ENCODE measurements at regions not wholly inside any gene's neighbourhood (a gene's known extent, or its start where the extent isn't known, plus 50 kb on each side); places are given as distances from the start of the nearest gene placed in this dataset.

DNA sequence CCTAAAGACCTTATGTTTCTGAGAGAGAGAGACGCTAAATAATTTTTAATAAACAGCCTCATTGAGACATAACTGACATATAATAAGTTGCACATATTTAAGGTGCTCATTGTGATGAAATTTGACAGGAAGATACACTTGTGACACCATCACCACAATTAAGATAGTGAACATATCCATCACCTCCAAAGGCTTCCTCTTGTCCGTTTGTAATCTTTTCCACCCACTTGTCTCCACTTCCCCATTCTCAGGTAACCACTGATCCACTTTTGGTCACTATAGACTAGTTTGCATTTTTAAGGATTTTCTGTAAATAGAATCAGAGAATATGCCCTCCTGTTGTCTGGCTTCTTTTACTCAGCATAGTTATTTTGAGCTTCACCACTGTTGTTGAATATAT lies 195.1 kb upstream of the WDR11 start:
- POLR2A ChIA-PET, result no interaction called here
- CTCF ChIA-PET, result no interaction called here
- no TSS peak for BruUV-seq (replicated peaks)
- TF ChIP-seq, protein P1, sequence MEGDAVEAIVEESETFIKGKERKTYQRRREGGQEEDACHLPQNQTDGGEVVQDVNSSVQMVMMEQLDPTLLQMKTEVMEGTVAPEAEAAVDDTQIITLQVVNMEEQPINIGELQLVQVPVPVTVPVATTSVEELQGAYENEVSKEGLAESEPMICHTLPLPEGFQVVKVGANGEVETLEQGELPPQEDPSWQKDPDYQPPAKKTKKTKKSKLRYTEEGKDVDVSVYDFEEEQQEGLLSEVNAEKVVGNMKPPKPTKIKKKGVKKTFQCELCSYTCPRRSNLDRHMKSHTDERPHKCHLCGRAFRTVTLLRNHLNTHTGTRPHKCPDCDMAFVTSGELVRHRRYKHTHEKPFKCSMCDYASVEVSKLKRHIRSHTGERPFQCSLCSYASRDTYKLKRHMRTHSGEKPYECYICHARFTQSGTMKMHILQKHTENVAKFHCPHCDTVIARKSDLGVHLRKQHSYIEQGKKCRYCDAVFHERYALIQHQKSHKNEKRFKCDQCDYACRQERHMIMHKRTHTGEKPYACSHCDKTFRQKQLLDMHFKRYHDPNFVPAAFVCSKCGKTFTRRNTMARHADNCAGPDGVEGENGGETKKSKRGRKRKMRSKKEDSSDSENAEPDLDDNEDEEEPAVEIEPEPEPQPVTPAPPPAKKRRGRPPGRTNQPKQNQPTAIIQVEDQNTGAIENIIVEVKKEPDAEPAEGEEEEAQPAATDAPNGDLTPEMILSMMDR (IDR thresholded peaks at IDR 0.05; ENCODE audit: insufficient read depth in 1 of 2, low read depth in 1 of 2, low read length in 1 of 2, severe bottlenecking in 1 of 2, unreplicated experiment in 1 of 2), result no peak
- no peaks in the 10 kb centered on the region for H3K36me3 ChIP-seq (ENCODE audit: control insufficient read depth, insufficient read depth, low read length)
- H3K4me3 Mint-ChIP-seq (ENCODE audit: unreplicated experiment), result no peak overlapping the region
- H3K4me1 Mint-ChIP-seq (ENCODE audit: low read depth, unreplicated experiment), result no peaks in the 10 kb centered on the region
- no peaks in the 10 kb centered on the region for H3K4me1 ChIP-seq
- H3K27ac Mint-ChIP-seq (ENCODE audit: unreplicated experiment), result no peak overlapping the region
- no peaks in the 10 kb centered on the region for H3K36me3 Mint-ChIP-seq (ENCODE audit: insufficient read depth, unreplicated experiment)
- no peak overlapping the region for H3K4me3 ChIP-seq (ENCODE audit: low read depth, low read length)
- H3K9me3 Mint-ChIP-seq (ENCODE audit: unreplicated experiment), result no peaks in the 10 kb centered on the region
- intact Hi-C loops (cut with micrococcal nuclease; ENCODE audit: unreplicated experiment), result no loop called here
- H3K27me3 Mint-ChIP-seq (ENCODE audit: insufficient read depth, unreplicated experiment), result peaks cover 37% of the 10 kb centered on the region
- no peak for DNase-seq
- no peaks in the 10 kb centered on the region; the same call in 1 of the 2 replicates for H3K27me3 ChIP-seq (replicated peaks; ENCODE audit: control insufficient read depth, insufficient read depth, low read length)
- H3K9me3 ChIP-seq, result no peaks in the 10 kb centered on the region

DNA sequence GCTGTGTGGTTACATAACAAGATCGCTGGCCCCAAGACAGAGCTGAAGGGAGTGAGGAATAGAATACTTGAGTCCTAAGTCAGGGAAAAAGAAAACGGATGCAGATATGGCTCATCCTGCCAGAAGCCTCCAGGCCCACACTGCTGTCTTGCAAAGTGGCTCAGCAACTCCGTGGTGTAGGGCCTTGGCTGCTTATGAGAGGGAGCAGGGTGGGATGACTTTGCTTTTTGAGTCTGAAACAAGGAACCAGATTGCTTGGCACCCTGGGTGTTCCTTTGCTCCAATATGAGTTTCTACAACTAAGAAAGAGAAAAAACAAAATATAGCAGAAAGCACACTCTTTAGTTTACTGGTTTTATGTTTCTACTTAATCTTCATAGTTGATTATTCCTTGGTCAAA lies 193.8 kb upstream of the WDR11 start:
- Mint-ChIP-seq H3K36me3 (ENCODE audit: insufficient read depth, unreplicated experiment) (no peaks in the 10 kb centered on the region), H3K9me3 (ENCODE audit: unreplicated experiment) (no peaks in the 10 kb centered on the region), H3K4me3 (ENCODE audit: unreplicated experiment) (no peak overlapping the region), H3K27ac (ENCODE audit: unreplicated experiment) (no peak overlapping the region), H3K4me1 (ENCODE audit: low read depth, unreplicated experiment) (no peaks in the 10 kb centered on the region), H3K27me3 (ENCODE audit: insufficient read depth, unreplicated experiment) (peaks cover 36% of the 10 kb centered on the region)
- no peak overlapping the region for H3K4me3 ChIP-seq (ENCODE audit: low read depth, low read length)
- POLR2A ChIA-PET, result no interaction called here
- intact Hi-C loops (cut with micrococcal nuclease; ENCODE audit: unreplicated experiment), result no loop called here
- DNase-seq, result no peak
- H3K36me3 ChIP-seq (ENCODE audit: control insufficient read depth, insufficient read depth, low read length), result no peaks in the 10 kb centered on the region
- no peaks in the 10 kb centered on the region for H3K4me1 ChIP-seq
- no peaks in the 10 kb centered on the region; the same call in 1 of the 2 replicates for H3K27me3 ChIP-seq (replicated peaks; ENCODE audit: control insufficient read depth, insufficient read depth, low read length)
- no TSS peak for BruUV-seq (replicated peaks)
- H3K9me3 ChIP-seq, result no peaks in the 10 kb centered on the region
- CTCF ChIA-PET, result no interaction called here
- TF ChIP-seq, protein P1 (IDR thresholded peaks at IDR 0.05; ENCODE audit: insufficient read depth in 1 of 2, low read depth in 1 of 2, low read length in 1 of 2, severe bottlenecking in 1 of 2, unreplicated experiment in 1 of 2), result no peak

DNA sequence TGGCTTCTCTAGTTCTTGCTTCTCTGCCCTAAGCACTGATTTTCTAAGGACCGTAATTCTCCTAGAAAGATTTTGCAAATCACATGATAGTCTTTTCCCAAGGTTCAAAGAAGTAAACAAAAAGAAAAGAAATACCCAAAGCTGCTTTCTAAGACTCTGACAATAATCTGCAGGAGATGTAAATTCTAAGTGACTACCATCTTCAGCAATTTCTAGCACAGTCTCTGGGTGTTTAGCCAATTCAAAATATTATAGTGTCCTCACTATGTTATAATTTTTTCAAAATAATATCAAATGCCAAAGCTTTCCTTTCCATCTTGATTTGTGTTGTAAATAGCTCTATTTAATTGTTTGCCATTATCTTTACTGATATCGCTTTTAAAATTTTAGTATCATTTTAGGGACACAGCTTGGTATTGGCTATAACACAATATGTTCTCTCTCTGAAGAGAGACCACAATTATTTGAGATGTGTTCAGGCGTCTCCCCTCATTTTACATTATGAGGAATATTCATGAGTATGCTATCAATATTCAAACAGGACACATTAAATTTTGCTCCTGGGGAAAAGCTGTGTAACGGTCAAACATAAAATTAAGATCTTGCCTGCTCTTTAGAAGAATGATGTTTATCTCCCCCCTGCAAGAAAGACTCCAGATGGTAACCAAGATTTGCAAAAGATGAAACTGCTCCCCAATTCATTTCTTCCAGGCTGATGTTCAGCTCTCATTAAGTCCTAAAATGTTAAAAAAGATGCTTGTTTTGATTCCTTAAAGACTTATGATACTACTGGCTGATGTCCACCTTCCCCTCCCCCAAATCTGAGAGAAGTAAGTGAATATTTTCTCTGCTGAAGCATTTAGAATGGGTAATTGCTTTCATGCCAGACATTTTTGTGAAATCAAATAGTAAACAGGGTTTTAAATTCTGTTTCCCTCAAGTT lies 191.9 kb upstream of the WDR11 start:
- TF ChIP-seq, protein P1 (IDR thresholded peaks at IDR 0.05; ENCODE audit: insufficient read depth in 1 of 2, low read depth in 1 of 2, low read length in 1 of 2, severe bottlenecking in 1 of 2, unreplicated experiment in 1 of 2), result no peak
- Histone ChIP-seq H3K9me3 (no peaks in the 10 kb centered on the region), H3K36me3 (ENCODE audit: control insufficient read depth, insufficient read depth, low read length) (no peaks in the 10 kb centered on the region), H3K27me3 (replicated peaks; ENCODE audit: control insufficient read depth, insufficient read depth, low read length) (no peaks in the 10 kb centered on the region; the same call in 1 of the 2 replicates), H3K4me1 (no peaks in the 10 kb centered on the region), H3K4me3 (ENCODE audit: low read depth, low read length) (no peak overlapping the region)
- no peak for DNase-seq
- intact Hi-C loops (cut with micrococcal nuclease; ENCODE audit: unreplicated experiment), result no loop called here
- Mint-ChIP-seq H3K36me3 (ENCODE audit: insufficient read depth, unreplicated experiment) (no peaks in the 10 kb centered on the region), H3K27me3 (ENCODE audit: insufficient read depth, unreplicated experiment) (peaks cover 38% of the 10 kb centered on the region), H3K9me3 (ENCODE audit: unreplicated experiment) (no peaks in the 10 kb centered on the region), H3K4me3 (ENCODE audit: unreplicated experiment) (no peak overlapping the region), H3K27ac (ENCODE audit: unreplicated experiment) (no peak overlapping the region), H3K4me1 (ENCODE audit: low read depth, unreplicated experiment) (no peaks in the 10 kb centered on the region)
- POLR2A ChIA-PET, result no interaction called here
- CTCF ChIA-PET, result no interaction called here
- no TSS peak for BruUV-seq (replicated peaks)

Data from Caco-2 (cell line).